HG02798 (cell line): ENCODE measurements at regions not wholly inside any gene's neighbourhood (a gene's known extent, or its start where the extent isn't known, plus 50 kb on each side); places are given as distances from the start of the nearest gene placed in this dataset.

Source experiments
- ATAC-seq: cut with Tn5 transposase; IDR thresholded peaks from one replicate; pipeline ENCODE4 v1.9.1; 2021; ENCODE audit warnings: mild to moderate bottlenecking; ENCODE audit not compliant: unreplicated experiment, poor library complexity

DNA sequence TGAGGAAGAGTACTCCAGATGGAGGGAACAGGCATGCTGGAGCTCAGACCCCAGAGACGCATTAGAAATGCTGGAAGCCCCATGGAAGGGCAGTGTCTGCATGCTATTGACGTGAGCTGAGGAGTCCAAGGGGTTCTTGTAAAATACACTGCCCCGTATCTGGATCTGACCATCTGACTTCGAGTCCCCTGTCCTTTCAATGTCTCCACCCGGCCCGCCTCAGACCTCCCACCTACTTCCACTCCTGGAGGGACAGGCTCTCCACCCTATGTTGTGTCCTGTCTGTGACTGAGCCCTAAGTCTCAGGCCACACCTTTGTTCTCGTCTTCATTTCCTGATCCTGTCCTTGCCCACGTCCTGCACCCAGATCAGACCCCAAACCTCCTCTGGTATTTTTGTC lies 496.3 kb downstream of the CDH26 start:
- ATAC-seq = no peak

DNA sequence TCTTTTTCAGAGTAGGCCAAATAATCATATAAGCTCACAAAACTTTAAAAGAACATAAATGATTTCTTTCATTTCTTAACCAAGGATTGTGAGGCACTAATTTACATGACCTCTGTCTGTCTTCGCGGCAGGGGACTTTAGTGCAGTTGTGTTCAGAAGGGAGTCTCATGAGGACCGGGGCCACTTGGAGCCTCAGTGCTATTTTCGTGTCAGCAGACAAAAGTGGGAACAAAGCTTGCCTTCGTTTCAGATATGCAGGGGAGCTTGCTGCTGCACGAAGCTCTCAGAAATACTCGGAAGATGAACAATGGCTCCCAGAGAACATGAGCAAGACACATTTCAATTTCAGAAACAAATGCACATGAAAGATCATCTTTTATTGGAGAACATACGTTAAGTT lies 497.0 kb downstream of the CDH26 start:
- ATAC-seq = no peak

DNA sequence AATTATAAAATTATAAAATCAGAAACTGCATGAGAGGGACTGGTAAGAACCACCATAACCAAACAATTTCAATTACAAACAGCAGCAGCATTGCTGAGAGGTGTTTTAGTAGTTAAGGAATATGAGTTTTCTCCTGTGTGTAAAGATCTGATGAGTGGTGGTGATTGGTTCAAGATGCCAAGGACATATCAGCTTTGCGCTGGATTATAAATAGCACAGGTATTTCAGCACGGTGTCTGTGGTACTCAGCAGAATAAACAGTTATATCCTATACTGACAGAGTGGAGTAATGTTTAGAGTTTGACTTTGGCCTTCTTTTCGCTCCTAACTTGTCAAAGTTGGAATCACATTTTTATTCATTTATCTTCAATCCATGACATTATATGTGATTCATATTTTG lies 501.0 kb downstream of the CDH26 start:
- ATAC-seq = no peak

DNA sequence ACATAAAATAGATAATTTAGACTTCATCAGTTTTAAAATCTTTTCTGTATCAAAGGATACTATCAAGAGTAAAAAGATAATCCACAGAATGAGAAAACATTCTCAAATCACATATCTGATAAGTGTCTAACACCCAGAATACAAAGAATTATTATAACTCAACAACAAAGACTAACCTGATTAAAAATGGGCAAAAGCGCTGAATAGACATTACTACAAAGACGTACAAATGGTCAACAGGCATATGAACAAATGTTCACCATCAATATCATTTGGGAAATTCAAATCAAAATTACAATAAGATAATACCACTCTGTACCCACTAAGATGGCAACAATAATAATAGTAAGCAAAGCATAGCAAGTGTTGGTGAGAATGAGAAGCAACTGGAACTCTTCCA lies 503.8 kb downstream of the CDH26 start:
- no peak for ATAC-seq

DNA sequence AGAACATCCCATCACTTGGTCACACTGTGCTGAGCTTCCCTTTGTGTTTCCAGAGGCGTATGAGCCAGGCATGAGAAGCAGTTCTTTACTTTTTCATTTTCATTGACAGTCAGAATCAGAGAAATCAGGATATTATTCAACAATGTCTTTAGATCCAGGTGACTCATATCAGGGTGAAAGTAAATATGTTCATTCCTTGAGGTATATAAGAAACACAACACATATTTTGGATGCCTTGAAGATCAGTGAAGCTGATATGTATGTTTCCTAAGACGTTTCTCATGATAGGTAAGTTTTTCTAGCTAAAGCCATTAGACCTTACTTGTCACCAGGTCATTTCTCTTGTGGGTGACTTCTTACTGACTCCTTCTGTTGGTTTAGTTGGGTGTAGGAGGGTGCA lies 505.6 kb downstream of the CDH26 start:
- ATAC-seq = no peak

DNA sequence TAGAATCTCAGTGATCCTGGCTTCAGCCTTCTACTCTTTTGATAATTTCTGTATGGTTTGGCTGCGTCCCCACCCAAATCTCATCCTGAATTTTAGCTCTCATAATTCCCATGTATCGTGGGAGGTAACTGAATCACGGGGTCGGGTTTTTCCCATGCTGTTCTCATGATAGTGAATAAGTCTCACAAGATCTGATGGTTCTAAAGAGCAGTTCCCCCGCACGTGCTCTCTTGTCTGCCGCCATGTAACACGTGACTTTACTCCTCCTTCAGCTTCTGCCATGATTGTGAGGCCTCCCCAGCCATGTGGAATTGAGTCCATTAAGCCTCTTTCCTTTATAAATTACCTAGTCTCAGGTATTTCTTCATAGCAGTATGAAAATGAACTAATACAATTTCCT lies 507.2 kb downstream of the CDH26 start:
- ATAC-seq = no peak

DNA sequence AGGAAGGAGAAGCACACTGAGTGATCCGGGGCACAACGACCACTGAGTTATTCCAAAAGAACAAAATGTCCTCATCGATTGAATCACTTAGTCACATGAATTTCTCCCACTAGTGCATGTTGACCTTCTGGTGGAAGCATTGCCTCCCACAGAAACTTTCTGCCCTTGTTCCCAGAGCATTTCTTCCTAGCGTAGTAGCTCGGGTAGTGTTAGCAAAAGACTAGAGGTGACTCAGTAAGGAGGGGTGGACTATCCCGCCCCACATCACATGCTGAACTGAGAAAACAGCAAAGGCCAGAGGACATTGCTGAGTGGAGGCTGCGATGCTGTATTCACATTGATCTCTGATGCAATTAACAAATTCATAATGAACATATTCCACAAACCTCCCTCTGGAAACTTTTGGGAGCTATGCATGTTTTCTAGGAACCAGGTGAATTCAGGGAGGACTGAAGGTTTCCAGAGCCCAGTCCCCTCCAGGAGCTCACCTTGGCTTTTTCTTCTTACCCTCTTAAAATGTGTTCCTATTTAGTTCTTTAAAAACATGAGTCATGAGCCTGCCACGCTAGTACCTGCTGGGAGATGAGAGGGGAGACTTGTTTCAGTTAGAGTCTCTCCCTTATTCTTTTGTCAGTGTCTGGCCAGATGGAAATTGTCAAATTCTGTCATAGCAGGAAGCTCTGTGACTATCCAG lies 507.9 kb downstream of the CDH26 start:
- no peak for ATAC-seq

DNA sequence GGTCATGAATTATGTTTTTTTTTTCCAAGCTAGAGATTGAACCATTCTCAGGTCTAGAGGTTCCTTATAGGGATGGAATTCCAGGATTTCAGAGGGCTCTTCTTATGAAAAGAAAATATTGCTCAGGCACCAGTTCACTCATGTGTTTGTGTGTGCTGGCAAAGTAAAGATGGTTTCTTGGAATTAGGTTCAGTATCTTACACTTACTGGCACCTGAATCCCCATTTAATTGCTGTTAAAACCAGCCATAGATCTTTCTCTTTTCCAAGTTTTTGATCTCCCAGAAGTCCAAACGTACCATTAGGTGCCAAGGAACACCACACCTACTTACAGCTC lies 508.4 kb downstream of the CDH26 start:
- ATAC-seq = no peak

DNA sequence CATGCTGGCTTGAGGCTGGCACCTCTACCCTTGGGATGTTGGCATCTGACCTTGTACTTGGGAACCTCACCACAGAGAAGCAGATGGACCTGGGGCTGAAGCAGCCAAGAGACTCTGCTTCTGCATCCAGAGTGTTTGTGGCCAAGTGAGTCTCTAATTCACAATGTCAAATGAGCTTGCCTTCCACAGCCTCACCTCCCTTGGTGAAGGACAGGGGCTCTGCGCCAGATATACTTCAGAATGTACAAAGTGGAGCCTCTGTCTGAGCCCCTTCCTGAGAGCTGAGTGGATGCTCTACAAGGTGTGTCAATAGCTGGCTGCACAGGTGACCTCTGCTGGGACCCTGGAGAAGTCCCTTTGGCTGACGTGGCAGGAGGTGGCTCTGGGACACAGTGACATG lies 508.9 kb downstream of the CDH26 start:
- no peak for ATAC-seq

DNA sequence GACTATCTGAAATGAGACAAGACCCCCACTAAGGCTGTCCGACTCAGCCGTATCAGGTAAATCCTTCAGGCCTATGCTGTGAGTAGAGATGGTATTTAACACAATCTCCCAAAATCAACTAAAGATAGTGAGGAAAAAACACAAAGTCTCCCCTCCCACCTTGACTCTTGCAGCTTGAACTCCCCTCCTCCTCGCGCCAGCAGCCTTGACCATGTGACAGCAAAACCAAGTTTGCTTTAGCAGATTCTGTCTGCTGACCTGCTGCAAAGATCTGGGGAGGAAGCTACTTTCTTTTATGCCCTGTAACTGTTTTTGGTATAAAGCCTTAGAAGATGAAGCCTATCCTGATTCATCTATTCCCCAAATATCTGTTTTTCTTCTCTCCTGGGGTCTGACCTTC lies 509.5 kb downstream of the CDH26 start:
- no peak for ATAC-seq

DNA sequence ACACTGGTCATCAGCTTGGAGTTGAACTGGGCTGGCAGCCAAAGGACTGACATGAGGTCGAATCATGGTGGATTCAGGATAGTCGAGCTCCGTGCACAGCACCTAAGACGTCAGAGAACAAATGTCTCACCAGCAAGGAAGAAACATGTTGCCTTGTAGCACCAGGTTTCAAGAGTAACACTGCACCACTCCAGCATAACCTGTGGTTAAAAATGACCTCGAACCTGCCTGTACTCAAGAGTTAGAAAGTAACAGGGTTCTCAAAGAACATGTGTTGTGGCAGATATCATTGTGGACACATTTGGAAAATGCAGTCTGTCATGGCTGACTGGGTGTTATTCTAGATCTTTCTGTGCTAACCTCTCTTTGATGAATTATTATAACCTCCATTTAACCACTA lies 511.6 kb downstream of the CDH26 start:
- no peak for ATAC-seq

DNA sequence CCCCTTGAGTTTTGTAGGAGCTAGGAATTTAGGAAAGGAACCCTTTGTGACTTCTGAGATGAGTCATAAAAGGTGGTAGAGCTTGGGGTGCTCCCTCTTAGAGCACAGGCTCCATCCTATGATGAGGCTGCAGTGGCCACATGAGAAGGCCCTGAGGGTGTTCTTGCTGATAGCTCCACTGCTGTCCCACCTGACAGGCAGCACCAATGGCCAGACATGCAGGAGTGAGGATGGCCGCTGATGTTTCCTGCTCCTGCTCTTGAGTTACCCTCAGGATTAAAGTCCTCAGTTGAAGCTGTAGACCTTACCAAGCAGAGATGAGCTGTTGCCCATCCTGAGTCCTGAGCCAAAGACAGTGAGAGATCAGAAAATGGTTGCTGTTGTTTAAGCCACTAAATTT lies 512.1 kb downstream of the CDH26 start:
- ATAC-seq = no peak

DNA sequence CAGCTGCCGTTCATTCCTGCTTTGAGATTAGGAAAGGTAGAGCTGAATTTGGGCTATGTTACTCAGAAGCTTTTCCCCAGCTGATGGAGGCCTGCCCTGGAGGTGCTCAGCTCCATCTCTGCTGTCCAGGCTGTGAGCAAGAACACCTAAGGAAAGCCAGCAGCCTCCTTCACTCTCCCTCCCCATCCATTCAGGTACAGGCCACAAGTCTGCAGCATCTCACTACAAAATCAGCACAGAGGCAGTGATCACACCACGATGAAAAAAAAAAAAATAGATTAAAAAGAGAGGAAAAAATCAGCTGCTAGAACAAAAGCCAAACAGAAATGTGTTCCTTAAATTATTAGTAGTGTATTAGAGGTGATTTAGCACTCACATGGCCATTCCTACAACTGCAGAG lies 515.0 kb downstream of the CDH26 start:
- ATAC-seq = no peak

DNA sequence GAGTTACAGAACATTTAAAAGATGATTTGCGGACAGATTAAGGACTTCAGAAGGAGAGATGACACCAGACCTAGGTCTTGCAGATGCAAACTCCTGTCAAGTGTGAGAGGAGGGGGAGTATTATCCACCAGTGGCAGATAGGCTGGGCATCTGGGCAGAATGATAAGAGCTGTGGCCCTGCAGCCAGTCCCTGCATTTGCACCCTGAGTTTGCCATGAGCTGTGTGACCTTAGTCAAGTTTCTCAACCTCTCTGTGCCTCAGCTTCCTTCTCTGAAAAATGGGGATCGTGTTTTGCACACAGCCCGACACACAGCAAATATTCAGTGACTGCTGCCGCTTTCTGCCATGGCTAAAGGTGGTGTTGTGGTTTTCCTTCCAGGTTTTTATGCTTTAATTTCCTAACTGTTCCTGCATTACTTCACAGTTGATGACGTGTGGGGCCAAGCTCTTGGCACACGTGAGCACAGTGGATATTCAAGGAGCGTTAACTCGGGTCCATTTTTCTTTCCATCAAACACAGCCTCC lies 516.2 kb downstream of the CDH26 start:
- ATAC-seq = no peak

DNA sequence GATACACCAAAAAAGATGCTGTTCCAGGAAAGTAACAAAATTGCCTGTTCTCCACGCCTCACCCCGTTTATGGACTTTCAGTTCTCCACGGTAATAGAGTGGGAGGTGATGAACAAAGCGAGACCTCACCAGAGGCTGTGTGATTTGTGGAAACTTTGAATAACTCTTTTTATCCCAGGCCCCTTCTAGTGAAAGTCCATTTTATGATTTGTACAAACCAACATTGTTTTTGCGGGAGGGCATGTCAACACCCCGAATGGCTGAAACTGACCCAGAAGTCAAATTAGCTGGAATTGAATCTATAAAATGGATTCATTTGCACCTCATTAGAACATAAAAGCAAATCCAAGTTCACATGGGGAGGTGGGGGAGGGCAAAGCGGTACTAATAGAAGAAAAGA lies 517.8 kb downstream of the CDH26 start:
- no peak for ATAC-seq

DNA sequence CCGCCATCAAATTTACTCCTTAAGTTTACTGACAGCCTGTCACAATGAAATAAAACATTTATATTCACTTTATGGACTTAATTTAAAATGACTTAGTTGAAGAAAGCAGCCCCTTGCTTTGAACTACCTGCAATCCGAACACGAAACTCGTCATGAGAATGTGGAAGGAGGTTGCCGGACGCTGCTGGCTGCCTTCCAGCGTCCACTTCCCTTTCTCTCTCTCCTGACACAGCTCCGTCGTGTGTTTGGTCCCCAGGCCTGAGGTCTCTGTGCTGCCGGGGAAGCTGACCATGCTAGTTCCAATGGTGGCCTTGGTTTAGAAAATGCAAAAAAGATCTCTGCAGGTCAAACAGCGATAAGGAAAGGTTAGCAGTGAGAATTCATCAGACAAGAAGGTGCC lies 519.7 kb downstream of the CDH26 start:
- ATAC-seq = no peak

DNA sequence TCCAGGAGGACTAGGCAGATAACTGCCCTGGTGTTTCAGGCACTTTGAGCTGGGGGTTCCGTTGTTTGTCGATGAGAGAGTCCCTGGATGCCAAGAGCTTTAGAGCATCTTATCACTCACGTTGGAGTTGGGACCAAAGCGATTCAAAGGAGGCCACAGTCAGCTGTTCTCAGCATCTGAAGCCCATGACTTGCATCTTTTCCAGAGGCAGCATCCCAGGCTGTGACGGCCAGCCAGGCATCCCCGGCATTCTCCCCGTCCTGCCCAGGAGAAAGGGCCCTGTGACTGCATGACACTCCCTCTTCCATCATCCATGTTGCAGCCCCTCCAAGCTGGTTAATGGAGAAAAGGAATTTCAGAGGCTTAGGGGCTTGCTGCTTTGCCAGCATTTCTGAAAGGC lies 520.3 kb downstream of the CDH26 start:
- ATAC-seq = no peak

DNA sequence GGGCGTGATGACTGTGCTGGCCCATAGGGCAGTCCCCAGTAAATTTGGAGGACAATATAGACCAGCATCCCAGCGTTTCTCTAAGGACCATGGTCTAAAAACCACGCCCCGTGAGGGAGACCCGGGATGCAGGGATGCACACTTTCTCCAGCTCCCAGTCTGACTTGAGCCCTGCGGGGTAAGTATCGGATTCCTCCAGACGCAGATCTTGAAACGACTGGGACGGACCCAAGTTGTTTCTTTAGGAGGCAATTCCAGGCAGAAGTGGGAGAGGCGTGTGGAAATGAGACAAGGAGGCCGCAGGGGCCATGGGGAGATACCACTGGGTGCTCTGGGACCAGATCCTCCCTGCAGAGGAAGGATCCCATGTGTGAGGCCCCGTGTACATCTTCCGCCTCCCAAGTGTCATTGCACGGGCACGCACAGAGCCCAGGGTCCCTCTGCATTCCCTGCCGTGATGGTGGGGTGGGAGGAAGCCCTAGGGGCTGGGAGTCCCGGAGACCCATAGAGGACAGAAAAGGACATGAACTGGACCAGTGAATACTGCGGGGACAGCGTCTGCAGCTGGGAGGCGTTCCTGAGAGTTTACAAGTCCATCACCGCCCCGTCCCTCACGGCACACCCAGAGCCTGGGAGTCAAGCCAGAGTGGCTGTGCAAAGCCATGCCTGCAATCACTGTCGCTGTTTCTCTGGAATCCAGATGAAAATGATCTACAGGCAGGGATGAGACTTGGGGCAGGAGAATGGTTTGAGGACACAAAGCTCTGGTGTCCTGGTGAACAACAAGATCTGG lies 522.9 kb downstream of the CDH26 start:
- no peak for ATAC-seq

DNA sequence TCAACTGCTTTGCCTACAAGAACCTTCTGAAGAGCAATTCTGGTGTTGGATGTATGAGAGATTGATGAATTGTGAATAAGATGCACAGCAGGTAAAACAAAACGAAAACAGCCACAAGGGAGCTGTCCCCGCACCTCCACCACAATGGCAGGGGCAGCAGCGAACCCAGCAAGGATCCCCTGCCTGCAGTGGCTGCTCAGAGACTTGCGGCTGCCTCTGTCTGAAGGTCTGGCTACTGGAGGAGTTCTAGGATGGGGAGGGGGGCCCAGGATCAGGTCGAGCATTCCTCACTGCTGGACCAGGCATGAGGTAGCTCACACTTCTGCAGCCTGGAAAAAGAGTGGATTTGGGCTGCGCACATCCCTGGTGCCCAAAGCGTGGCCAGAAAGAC lies 523.5 kb downstream of the CDH26 start:
- no peak for ATAC-seq

DNA sequence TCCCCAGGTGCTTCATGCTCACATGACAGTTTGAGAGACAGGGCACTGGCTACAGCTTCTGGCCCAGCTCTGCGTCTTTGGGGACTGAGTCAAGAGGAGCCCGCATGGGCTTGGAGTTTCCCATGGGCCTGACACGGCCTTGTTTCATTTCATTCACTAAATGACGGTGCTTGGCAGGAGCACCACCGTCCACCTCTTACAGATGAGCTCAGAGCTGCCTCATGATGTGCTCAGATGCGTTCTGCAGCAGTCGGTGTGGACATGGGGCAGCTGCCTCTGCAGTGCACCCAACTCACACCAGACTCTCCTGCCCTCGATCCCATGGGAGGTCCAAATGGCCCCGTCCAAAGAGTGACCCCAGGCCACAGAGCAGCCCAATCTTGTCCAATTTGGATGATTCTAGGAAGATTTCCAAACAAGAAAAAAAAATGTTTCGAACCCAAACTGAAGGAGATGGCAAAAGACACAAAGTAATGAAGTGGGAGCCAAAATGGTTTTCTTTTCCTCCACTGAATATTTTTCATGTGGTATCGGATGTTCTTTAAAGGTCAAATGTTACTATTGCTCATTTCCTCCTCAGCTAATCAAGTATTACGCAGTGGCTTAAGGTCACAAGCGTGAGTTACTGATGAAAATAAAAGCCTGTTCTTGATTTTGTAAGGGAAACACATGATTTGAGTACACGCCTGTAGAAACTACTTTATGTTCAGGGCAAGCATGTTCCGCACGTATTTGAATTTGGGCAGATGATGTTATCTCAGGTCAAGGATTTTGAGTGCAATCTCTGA lies 524.2 kb downstream of the CDH26 start:
- no peak for ATAC-seq

DNA sequence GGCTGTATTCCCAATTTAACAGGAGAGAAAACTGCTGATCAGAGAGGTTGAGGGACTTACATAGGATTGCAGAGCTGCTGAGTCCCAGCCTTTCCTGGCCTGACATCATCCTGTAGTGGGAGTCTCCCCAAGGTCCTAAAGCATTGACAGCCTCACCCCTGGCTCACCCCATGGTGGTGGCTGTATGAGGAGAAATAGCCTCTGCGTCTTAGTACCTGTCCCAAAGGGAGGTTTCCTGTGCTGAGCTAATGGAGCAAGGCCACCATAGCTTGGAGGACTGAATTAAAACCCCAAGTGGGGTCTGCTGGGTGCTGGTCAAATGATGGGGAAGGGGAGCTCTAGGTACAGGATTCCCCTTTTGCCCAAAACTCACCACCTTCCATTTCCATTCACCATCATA lies 525.1 kb downstream of the CDH26 start:
- no peak for ATAC-seq
